ENCODE measurements at regions not wholly inside any gene's neighbourhood (a gene's known extent, or its start where the extent isn't known, plus 50 kb on each side); places are given as distances from the start of the nearest gene placed in this dataset.

GRCh38 chr12:4034921-4035320, 161.7 kb upstream of the PARP11 start:
- Histone ChIP-seq H3K36me3 (ENCODE audit: control insufficient read depth in 2 of 2, insufficient read depth in 2 of 2, low read length in 1 of 2) (no peaks in the 10 kb centered on the region), H3K4me1 (ENCODE audit: control insufficient read depth in 2 of 2, insufficient read depth in 2 of 2, low read length in 1 of 2) (peaks cover 3 to 8% of the 10 kb centered on the region in 2 donors), H3K27me3 (ENCODE audit: control insufficient read depth in 1 of 2, insufficient read depth in 2 of 2, low read length in 2 of 2) (no peaks in the 10 kb centered on the region), H3K27ac (ENCODE audit: low read depth in 2 of 2, low read length in 1 of 2) (no peak overlapping the region), H3K4me3 (ENCODE audit: low read depth in 1 of 2, low read length in 2 of 2) (no peak overlapping the region), H3K9me3 (ENCODE audit: control insufficient read depth in 2 of 2, insufficient read depth in 1 of 2, low read depth in 1 of 2, low read length in 1 of 2) (no peaks in the 10 kb centered on the region)
- 55 to 56% methylated on average over 2 of the region's 2 CpGs for WGBS, 2 donors

- H3K9me3 ChIP-seq (ENCODE audit: control insufficient read depth in 2 of 2, insufficient read depth in 1 of 2, low read depth in 1 of 2, low read length in 1 of 2), result no peaks in the 10 kb centered on the region
- no peak overlapping the region for H3K4me3 ChIP-seq (ENCODE audit: low read depth in 1 of 2, low read length in 2 of 2)
- H3K36me3 ChIP-seq (ENCODE audit: control insufficient read depth in 2 of 2, insufficient read depth in 2 of 2, low read length in 1 of 2), result no peaks in the 10 kb centered on the region
- H3K27ac ChIP-seq (ENCODE audit: low read depth in 2 of 2, low read length in 1 of 2), result peak overlapping the region; percentile 9 to 24
- WGBS, 2 donors, result 51 to 59% methylated on average over 5 of the region's 5 CpGs
- peaks cover 2 to 8% of the 10 kb centered on the region in 2 donors for H3K4me1 ChIP-seq (ENCODE audit: control insufficient read depth in 2 of 2, insufficient read depth in 2 of 2, low read length in 1 of 2)
- H3K27me3 ChIP-seq (ENCODE audit: control insufficient read depth in 1 of 2, insufficient read depth in 2 of 2, low read length in 2 of 2), result no peaks in the 10 kb centered on the region
These were observed 159.9 kb upstream of the PARP11 start for GRCh38 chr12:4032924-4033615.

- Histone ChIP-seq H3K4me1 (ENCODE audit: control insufficient read depth in 2 of 2, insufficient read depth in 2 of 2, low read length in 1 of 2) (peaks cover 0 to 11% of the 10 kb centered on the region in 2 donors), H3K36me3 (ENCODE audit: control insufficient read depth in 2 of 2, insufficient read depth in 2 of 2, low read length in 1 of 2) (no peaks in the 10 kb centered on the region), H3K27ac (ENCODE audit: low read depth in 2 of 2, low read length in 1 of 2) (peak overlapping the region; percentile 19 to 75), H3K4me3 (ENCODE audit: low read depth in 1 of 2, low read length in 2 of 2) (peak overlapping the region in 1 of 2 donors; percentile 0), H3K27me3 (ENCODE audit: control insufficient read depth in 1 of 2, insufficient read depth in 2 of 2, low read length in 2 of 2) (no peaks in the 10 kb centered on the region), H3K9me3 (ENCODE audit: control insufficient read depth in 2 of 2, insufficient read depth in 1 of 2, low read depth in 1 of 2, low read length in 1 of 2) (no peaks in the 10 kb centered on the region)
- 44 to 47% methylated on average over 26 to 30 of the region's 30 CpGs for WGBS, 2 donors
These were observed 158.6 kb upstream of the PARP11 start for GRCh38 chr12:4031703-4032291.

- H3K36me3 ChIP-seq (ENCODE audit: control insufficient read depth in 2 of 2, insufficient read depth in 2 of 2, low read length in 1 of 2), result no peaks in the 10 kb centered on the region
- 1 to 2% methylated on average over 49 to 75 of the region's 75 CpGs for WGBS, 2 donors
- peak overlapping the region; percentile 79 to 82 for H3K27ac ChIP-seq (ENCODE audit: low read depth in 2 of 2, low read length in 1 of 2)
- peaks cover 0 to 11% of the 10 kb centered on the region in 2 donors for H3K4me1 ChIP-seq (ENCODE audit: control insufficient read depth in 2 of 2, insufficient read depth in 2 of 2, low read length in 1 of 2)
- H3K4me3 ChIP-seq (ENCODE audit: low read depth in 1 of 2, low read length in 2 of 2), result peak overlapping the region; percentile 25 to 39
- H3K27me3 ChIP-seq (ENCODE audit: control insufficient read depth in 1 of 2, insufficient read depth in 2 of 2, low read length in 2 of 2), result no peaks in the 10 kb centered on the region
- H3K9me3 ChIP-seq (ENCODE audit: control insufficient read depth in 2 of 2, insufficient read depth in 1 of 2, low read depth in 1 of 2, low read length in 1 of 2), result no peaks in the 10 kb centered on the region
These were observed 157.9 kb upstream of the PARP11 start for GRCh38 chr12:4030929-4031702.

GRCh38 chr12:4027412-4027811, 154.2 kb upstream of the PARP11 start:
- Histone ChIP-seq H3K27me3 (ENCODE audit: control insufficient read depth in 1 of 2, insufficient read depth in 2 of 2, low read length in 2 of 2) (no peaks in the 10 kb centered on the region), H3K27ac (ENCODE audit: low read depth in 2 of 2, low read length in 1 of 2) (no peak overlapping the region), H3K4me3 (ENCODE audit: low read depth in 1 of 2, low read length in 2 of 2) (no peak overlapping the region), H3K9me3 (ENCODE audit: control insufficient read depth in 2 of 2, insufficient read depth in 1 of 2, low read depth in 1 of 2, low read length in 1 of 2) (no peaks in the 10 kb centered on the region), H3K36me3 (ENCODE audit: control insufficient read depth in 2 of 2, insufficient read depth in 2 of 2, low read length in 1 of 2) (peaks cover 0 to 2% of the 10 kb centered on the region in 2 donors), H3K4me1 (ENCODE audit: control insufficient read depth in 2 of 2, insufficient read depth in 2 of 2, low read length in 1 of 2) (peaks cover 0 to 14% of the 10 kb centered on the region in 2 donors)
- WGBS, 2 donors, result 30 to 43% methylated on average over 4 of the region's 4 CpGs

GRCh38 chr12:4026517-4026916, 153.3 kb upstream of the PARP11 start:
- H3K27ac ChIP-seq (ENCODE audit: low read depth in 2 of 2, low read length in 1 of 2), result no peak overlapping the region

GRCh38 chr12:4026020-4026358, 152.8 kb upstream of the PARP11 start:
- Histone ChIP-seq H3K4me1 (ENCODE audit: control insufficient read depth in 2 of 2, insufficient read depth in 2 of 2, low read length in 1 of 2) (peaks cover 0 to 7% of the 10 kb centered on the region in 2 donors), H3K27ac (ENCODE audit: low read depth in 2 of 2, low read length in 1 of 2) (no peak overlapping the region), H3K4me3 (ENCODE audit: low read depth in 1 of 2, low read length in 2 of 2) (no peak overlapping the region), H3K9me3 (ENCODE audit: control insufficient read depth in 2 of 2, insufficient read depth in 1 of 2, low read depth in 1 of 2, low read length in 1 of 2) (no peaks in the 10 kb centered on the region), H3K27me3 (ENCODE audit: control insufficient read depth in 1 of 2, insufficient read depth in 2 of 2, low read length in 2 of 2) (no peaks in the 10 kb centered on the region), H3K36me3 (ENCODE audit: control insufficient read depth in 2 of 2, insufficient read depth in 2 of 2, low read length in 1 of 2) (peaks cover 0 to 2% of the 10 kb centered on the region in 2 donors)
- WGBS, 2 donors, result 76 to 90% methylated on average over 10 of the region's 10 CpGs

More at GRCh38 chr12:4026517-4026916, 153.3 kb upstream of the PARP11 start:
- Histone ChIP-seq H3K9me3 (ENCODE audit: control insufficient read depth in 2 of 2, insufficient read depth in 1 of 2, low read depth in 1 of 2, low read length in 1 of 2) (no peaks in the 10 kb centered on the region), H3K4me3 (ENCODE audit: low read depth in 1 of 2, low read length in 2 of 2) (no peak overlapping the region), H3K4me1 (ENCODE audit: control insufficient read depth in 2 of 2, insufficient read depth in 2 of 2, low read length in 1 of 2) (peaks cover 0 to 7% of the 10 kb centered on the region in 2 donors), H3K36me3 (ENCODE audit: control insufficient read depth in 2 of 2, insufficient read depth in 2 of 2, low read length in 1 of 2) (peaks cover 0 to 2% of the 10 kb centered on the region in 2 donors), H3K27me3 (ENCODE audit: control insufficient read depth in 1 of 2, insufficient read depth in 2 of 2, low read length in 2 of 2) (no peaks in the 10 kb centered on the region)
- 68 to 73% methylated on average over 7 of the region's 7 CpGs for WGBS, 2 donors

- no peak overlapping the region for H3K27ac ChIP-seq (ENCODE audit: low read depth in 2 of 2, low read length in 1 of 2)
- H3K4me3 ChIP-seq (ENCODE audit: low read depth in 1 of 2, low read length in 2 of 2), result no peak overlapping the region
- H3K36me3 ChIP-seq (ENCODE audit: control insufficient read depth in 2 of 2, insufficient read depth in 2 of 2, low read length in 1 of 2), result peaks cover 0 to 2% of the 10 kb centered on the region in 2 donors
- no peaks in the 10 kb centered on the region for H3K27me3 ChIP-seq (ENCODE audit: control insufficient read depth in 1 of 2, insufficient read depth in 2 of 2, low read length in 2 of 2)
- H3K9me3 ChIP-seq (ENCODE audit: control insufficient read depth in 2 of 2, insufficient read depth in 1 of 2, low read depth in 1 of 2, low read length in 1 of 2), result no peaks in the 10 kb centered on the region
- peaks cover 0 to 7% of the 10 kb centered on the region in 2 donors for H3K4me1 ChIP-seq (ENCODE audit: control insufficient read depth in 2 of 2, insufficient read depth in 2 of 2, low read length in 1 of 2)
- 66 to 77% methylated on average over 20 of the region's 20 CpGs for WGBS, 2 donors
These were observed 152.2 kb upstream of the PARP11 start for GRCh38 chr12:4025181-4026019.

GRCh38 chr12:4024701-4025100, 151.5 kb upstream of the PARP11 start:
- WGBS, 2 donors, result 56 to 60% methylated on average over 7 of the region's 7 CpGs
- no peak overlapping the region for H3K4me3 ChIP-seq (ENCODE audit: low read depth in 1 of 2, low read length in 2 of 2)
- H3K27me3 ChIP-seq (ENCODE audit: control insufficient read depth in 1 of 2, insufficient read depth in 2 of 2, low read length in 2 of 2), result no peaks in the 10 kb centered on the region
- H3K36me3 ChIP-seq (ENCODE audit: control insufficient read depth in 2 of 2, insufficient read depth in 2 of 2, low read length in 1 of 2), result peaks cover 0 to 2% of the 10 kb centered on the region in 2 donors
- no peaks in the 10 kb centered on the region for H3K9me3 ChIP-seq (ENCODE audit: control insufficient read depth in 2 of 2, insufficient read depth in 1 of 2, low read depth in 1 of 2, low read length in 1 of 2)
- H3K27ac ChIP-seq (ENCODE audit: low read depth in 2 of 2, low read length in 1 of 2), result no peak overlapping the region
- H3K4me1 ChIP-seq (ENCODE audit: control insufficient read depth in 2 of 2, insufficient read depth in 2 of 2, low read length in 1 of 2), result peaks cover 0 to 7% of the 10 kb centered on the region in 2 donors

Measured in esophagus (tissue), 2 donors.